ENCODE measurements at regions not wholly inside any gene's neighbourhood (a gene's known extent, or its start where the extent isn't known, plus 50 kb on each side); places are given as distances from the start of the nearest gene placed in this dataset.

DNA sequence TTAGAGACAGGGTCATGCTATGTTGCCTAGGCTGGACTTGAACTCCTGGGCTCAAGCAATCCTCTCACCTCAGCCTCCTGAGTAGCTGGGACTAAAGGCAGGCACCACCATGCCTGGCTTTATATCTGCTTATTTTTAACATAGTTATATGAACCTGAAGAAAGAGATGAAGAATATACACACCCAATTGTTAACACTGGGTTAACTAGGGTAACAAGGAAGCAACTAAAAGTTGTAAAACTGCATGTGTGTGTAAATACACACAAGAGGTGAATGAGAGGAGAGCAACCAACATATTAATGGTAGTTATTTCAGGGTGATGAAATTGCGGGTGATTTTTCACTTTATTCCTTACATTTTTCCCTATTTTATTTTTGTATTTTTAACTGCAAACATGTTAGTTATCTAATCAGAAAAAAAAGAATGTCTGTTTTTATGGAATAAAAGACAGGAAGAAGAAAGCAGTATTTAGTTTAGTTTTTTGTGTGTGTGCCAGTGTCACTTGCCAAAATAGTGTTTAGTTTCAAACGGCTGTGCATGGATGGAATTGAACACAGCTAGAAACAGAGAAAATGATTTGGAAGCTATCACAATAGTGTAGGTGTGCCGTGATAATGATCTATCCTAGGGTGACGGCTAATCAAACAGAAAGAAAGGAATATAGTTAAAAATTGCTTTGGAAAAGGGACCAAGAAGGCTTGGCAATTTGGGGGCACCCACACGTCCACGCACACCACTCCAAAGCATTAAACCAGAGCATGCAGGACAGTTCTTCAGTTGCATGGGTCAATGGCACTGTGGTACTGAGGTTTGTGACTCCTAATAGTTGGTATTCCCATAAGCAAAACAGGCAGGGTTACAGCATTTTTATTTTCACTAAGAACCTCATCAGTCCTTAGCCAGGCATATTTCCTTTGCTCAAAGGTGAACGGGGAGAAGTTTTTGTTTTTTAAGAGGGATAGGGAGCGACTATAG lies 89.1 kb upstream of the KLHL13 start:
- Histone ChIP-seq H3K27me3 (ENCODE audit: insufficient read depth, low read depth, severe bottlenecking) (peaks cover 52% of the 10 kb centered on the region), H3K36me3 (no peaks in the 10 kb centered on the region), H3K4me3 (ENCODE audit: low read depth, low read length) (no peak overlapping the region), H3K9me3 (ENCODE audit: severe bottlenecking) (no peaks in the 10 kb centered on the region), H3K27ac (no peak overlapping the region)
- TF ChIP-seq, protein P1, sequence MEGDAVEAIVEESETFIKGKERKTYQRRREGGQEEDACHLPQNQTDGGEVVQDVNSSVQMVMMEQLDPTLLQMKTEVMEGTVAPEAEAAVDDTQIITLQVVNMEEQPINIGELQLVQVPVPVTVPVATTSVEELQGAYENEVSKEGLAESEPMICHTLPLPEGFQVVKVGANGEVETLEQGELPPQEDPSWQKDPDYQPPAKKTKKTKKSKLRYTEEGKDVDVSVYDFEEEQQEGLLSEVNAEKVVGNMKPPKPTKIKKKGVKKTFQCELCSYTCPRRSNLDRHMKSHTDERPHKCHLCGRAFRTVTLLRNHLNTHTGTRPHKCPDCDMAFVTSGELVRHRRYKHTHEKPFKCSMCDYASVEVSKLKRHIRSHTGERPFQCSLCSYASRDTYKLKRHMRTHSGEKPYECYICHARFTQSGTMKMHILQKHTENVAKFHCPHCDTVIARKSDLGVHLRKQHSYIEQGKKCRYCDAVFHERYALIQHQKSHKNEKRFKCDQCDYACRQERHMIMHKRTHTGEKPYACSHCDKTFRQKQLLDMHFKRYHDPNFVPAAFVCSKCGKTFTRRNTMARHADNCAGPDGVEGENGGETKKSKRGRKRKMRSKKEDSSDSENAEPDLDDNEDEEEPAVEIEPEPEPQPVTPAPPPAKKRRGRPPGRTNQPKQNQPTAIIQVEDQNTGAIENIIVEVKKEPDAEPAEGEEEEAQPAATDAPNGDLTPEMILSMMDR (IDR thresholded peaks at IDR 0.05; ENCODE audit: low read depth, low read length): no peak
- no peak for DNase-seq

DNA sequence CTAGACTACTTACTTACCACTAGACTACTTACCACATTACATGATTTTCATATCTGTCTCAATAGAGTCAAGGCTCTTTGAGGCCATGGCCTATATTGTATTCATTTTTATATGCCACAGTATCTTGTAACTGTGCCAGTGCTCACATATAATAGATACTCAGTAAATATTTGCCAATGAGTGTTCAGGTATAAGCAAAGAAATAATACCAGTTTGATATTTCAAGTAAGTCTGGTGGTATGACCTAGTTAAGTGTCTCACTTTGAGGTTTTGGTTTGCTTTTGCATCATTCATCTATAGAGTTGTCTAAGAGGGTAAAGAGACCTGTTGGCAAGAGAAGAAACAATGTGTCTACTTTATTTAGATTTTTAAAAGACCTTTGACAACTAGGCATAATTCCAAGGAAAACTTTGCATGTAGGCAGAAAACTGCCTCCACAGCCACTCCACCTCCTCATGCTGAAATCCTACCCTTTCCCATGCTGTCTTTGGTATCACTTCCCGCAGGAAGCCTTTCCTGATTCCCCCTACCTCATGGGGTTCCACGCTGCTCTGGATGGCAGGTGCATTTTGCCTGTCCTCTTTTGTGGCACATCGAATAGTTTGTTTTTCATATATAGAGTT lies 91.3 kb upstream of the KLHL13 start:
- DNase-seq: no peak
- Histone ChIP-seq H3K4me3 (ENCODE audit: low read depth, low read length) (no peak overlapping the region), H3K27me3 (ENCODE audit: insufficient read depth, low read depth, severe bottlenecking) (peaks cover 57% of the 10 kb centered on the region), H3K9me3 (ENCODE audit: severe bottlenecking) (no peaks in the 10 kb centered on the region), H3K27ac (no peak overlapping the region), H3K36me3 (no peaks in the 10 kb centered on the region)
- TF ChIP-seq, protein P1 (IDR thresholded peaks at IDR 0.05; ENCODE audit: low read depth, low read length): no peak

GRCh38 chrX:118208481-118208880 lies 91.9 kb upstream of the KLHL13 start:
- Histone ChIP-seq H3K27ac (no peak overlapping the region), H3K9me3 (ENCODE audit: severe bottlenecking) (no peaks in the 10 kb centered on the region), H3K27me3 (ENCODE audit: insufficient read depth, low read depth, severe bottlenecking) (peaks cover 62% of the 10 kb centered on the region), H3K36me3 (no peaks in the 10 kb centered on the region), H3K4me3 (ENCODE audit: low read depth, low read length) (no peak overlapping the region)
- TF ChIP-seq, protein P1 (IDR thresholded peaks at IDR 0.05; ENCODE audit: low read depth, low read length): no peak
- DNase-seq: no peak

- Histone ChIP-seq H3K4me3 (ENCODE audit: low read depth, low read length) (no peak overlapping the region), H3K36me3 (no peaks in the 10 kb centered on the region), H3K27me3 (ENCODE audit: insufficient read depth, low read depth, severe bottlenecking) (peaks cover 67% of the 10 kb centered on the region), H3K27ac (no peak overlapping the region), H3K9me3 (ENCODE audit: severe bottlenecking) (no peaks in the 10 kb centered on the region)
- TF ChIP-seq, protein P1 (IDR thresholded peaks at IDR 0.05; ENCODE audit: low read depth, low read length): no peak
- no peak for DNase-seq
These were observed 95.5 kb upstream of the KLHL13 start for GRCh38 chrX:118211891-118212816.

DNA sequence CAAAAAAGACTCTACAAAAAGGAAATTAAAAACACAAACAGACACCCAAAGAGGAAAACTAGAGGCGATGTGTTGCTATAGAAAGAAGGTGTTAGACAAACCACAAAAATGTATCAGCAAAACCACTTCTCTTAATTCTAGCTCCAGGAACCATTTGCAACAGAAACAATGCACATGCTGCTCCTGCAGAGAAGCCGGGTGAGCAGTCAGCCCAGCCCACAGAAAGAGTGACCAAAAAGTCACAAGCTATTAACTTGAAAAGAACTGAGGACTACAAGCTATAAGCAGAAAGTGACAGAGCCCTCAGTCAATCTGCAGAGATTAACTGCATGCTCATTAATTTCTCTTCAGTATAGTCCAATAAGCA lies 96.2 kb upstream of the KLHL13 start:
- no peak overlapping the region for H3K27ac ChIP-seq
- peaks cover 65% of the 10 kb centered on the region for H3K27me3 ChIP-seq (ENCODE audit: insufficient read depth, low read depth, severe bottlenecking)
- H3K4me3 ChIP-seq (ENCODE audit: low read depth, low read length): no peak overlapping the region
- no peaks in the 10 kb centered on the region for H3K9me3 ChIP-seq (ENCODE audit: severe bottlenecking)
- TF ChIP-seq, protein P1 (IDR thresholded peaks at IDR 0.05; ENCODE audit: low read depth, low read length): no peak
- no peak for DNase-seq
- H3K36me3 ChIP-seq: no peaks in the 10 kb centered on the region

All from WERI-Rb-1 (cell line).